ENCODE measurements at regions not wholly inside any gene's neighbourhood (a gene's known extent, or its start where the extent isn't known, plus 50 kb on each side); places are given as distances from the start of the nearest gene placed in this dataset.
"Not testable (repeated sequence)": the region's sequence is repeated elsewhere in the genome, so short reads cannot be mapped to it uniquely, and the experiment has no call there.

DNA sequence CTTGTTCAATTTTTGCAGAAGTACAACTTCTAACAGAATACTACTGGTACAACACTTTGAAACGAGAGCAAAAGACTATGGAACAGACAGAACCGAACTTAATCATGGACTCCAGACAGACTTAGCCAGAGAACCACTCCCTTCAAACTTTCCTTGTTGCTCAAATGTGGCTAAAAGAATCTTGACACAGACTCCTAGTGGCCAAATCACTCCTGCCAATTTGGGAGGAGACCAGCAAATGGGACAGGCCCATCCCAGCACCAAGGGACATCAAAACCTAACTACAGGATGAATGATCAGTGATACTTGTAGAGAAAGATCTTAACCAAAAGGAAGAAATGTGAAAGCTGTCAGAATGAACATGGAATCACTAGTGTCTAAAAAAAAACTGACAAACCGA lies 154.0 kb downstream of the MATN1 start:
- POLR2A ChIA-PET, result no interaction called here
- CTCF ChIA-PET, result interaction anchor here (0.8 kb wide), 1 partner anchor 39 kb away, joined by 3 read pairs; no protein-coding TSS in a partner anchor
- no peak for TF ChIP-seq CTCF (IDR thresholded peaks at IDR 0.05; ENCODE audit: control extremely low read depth, extremely low read depth, low read depth, missing control alignments)
- DNase-seq (ENCODE audit: extremely low spot score), result peak; percentile 3

GRCh38 chr1:30562559-30562958 lies 160.8 kb downstream of the MATN1 start:
- POLR2A ChIA-PET, result no interaction called here
- CTCF ChIA-PET, result no interaction called here
- DNase-seq (ENCODE audit: extremely low spot score), result no peak
- no peak for TF ChIP-seq CTCF (IDR thresholded peaks at IDR 0.05; ENCODE audit: control extremely low read depth, extremely low read depth, low read depth, missing control alignments)

DNA sequence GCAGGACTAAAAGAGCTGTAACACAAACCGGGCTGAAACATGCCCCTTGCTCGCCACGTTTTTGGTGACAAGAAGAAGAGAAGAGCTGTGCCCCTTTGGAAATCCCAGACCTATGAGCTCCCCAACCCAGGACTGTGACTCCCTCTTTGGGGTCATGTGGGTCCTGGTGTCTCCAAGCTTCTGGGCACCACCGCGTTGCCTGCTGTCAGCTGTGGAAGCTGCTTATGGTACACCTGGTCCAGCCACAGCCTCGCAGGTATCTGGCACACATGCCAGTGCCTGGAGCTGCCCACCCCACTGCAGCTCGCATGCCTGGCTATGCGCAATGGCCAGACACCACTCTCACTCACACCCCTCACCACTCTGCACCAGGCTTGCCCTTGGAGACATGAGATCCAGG lies 171.8 kb downstream of the MATN1 start:
- no peak for TF ChIP-seq CTCF (IDR thresholded peaks at IDR 0.05; ENCODE audit: control extremely low read depth, extremely low read depth, low read depth, missing control alignments)
- CTCF ChIA-PET, result no interaction called here
- no peak for DNase-seq (ENCODE audit: extremely low spot score)
- POLR2A ChIA-PET, result no interaction called here

DNA sequence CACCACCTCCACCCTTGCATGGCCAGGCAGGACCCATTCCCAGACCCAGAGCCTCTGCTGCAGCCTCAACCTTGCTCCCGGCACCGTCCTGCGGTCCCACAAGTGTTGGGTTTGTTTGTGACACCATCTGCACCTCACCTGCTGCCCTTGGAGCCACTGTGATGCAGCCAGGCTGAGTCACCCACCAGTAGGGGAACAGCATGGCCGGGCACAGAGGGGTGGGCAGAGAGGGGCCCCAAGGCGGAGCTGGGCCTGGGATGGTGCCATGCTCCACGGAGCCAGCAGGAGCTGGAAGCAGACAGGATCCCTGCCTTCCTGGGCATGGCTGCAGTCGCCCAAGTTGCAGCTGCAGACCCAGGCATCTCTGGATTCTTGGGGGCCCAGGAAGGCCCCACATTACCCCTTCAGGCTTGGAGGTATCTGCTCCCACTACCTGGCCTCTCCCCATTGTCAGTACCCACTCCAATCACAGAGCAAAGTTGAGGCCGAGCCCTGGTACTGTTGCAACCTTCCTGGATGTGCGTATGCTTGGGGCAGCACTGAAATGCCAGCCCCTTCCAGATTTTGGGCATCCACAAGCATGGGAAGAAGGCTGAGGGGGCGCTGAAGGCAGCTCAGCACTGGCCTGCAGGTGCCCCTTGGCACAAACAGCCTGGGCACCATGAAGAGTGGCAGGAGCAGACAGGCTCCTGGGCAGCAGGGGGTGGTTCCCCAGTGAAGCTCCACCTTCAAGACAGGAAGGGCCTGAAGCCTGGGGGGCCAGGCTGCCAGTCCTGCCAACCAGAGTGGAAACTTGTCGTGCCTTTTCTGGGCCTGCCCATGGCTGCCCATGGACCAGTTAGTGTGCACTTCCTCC lies 172.8 kb downstream of the MATN1 start:
- no peak for TF ChIP-seq CTCF (IDR thresholded peaks at IDR 0.05; ENCODE audit: control extremely low read depth, extremely low read depth, low read depth, missing control alignments)
- POLR2A ChIA-PET, result no interaction called here
- CTCF ChIA-PET, result no interaction called here
- DNase-seq (ENCODE audit: extremely low spot score), result no peak

DNA sequence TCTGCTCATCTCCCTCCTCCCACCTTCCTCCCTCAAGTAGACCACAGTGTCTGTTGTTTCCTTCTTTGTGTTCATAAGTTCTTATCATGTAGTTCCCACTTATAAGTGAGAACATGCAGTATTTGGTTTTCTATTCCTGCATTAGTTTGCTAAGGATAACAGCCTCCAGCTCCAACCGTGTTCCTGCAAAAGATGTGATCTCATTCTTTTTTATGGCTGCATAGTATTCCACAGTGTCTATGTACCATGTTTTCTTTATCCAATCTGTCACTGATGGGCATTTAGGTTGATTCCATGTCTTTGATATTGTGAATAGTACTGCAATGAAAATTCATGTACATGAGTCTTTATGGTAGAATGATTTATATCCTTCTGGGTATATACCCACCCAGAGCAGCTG lies 173.5 kb downstream of the MATN1 start:
- CTCF ChIA-PET; DNase-seq (ENCODE audit: extremely low spot score); POLR2A ChIA-PET: not testable (repeated sequence)

GRCh38 chr1:30548294-30548693 lies 175.1 kb downstream of the MATN1 start:
- DNase-seq (ENCODE audit: extremely low spot score), result no peak
- POLR2A ChIA-PET, result no interaction called here
- TF ChIP-seq CTCF (IDR thresholded peaks at IDR 0.05; ENCODE audit: control extremely low read depth, extremely low read depth, low read depth, missing control alignments), result no peak
- CTCF ChIA-PET, result no interaction called here

- DNase-seq (ENCODE audit: extremely low spot score); POLR2A ChIA-PET; CTCF ChIA-PET: not testable (repeated sequence)
Measured at GRCh38 chr1:30547326-30547725, 176.1 kb downstream of the MATN1 start.

- POLR2A ChIA-PET, result no interaction called here
Measured at GRCh38 chr1:30545365-30545764, 178.0 kb downstream of the MATN1 start.

More at GRCh38 chr1:30545365-30545764, 178.0 kb downstream of the MATN1 start:
- CTCF ChIA-PET, result no interaction called here
- no peak for TF ChIP-seq CTCF (IDR thresholded peaks at IDR 0.05; ENCODE audit: control extremely low read depth, extremely low read depth, low read depth, missing control alignments)
- DNase-seq (ENCODE audit: extremely low spot score), result peak; percentile 1

Measured in GM10248 (cell line).